Activated CD4-positive, alpha-beta T cell treated with anti-CD3 and anti-CD28 coated beads, Interleukin-2, amount 10 ng/mL, durations not matched to agents 24 days and 14 days (primary cell): ENCODE measurements at regions not wholly inside any gene's neighbourhood (a gene's known extent, or its start where the extent isn't known, plus 50 kb on each side); places are given as distances from the start of the nearest gene placed in this dataset.
"Not testable (repeated sequence)": the region's sequence is repeated elsewhere in the genome, so short reads cannot be mapped to it uniquely, and the experiment has no call there.

Experiments used
- DNase-seq: peaks from one replicate; pipeline ENCODE4 v3.0.0; 2022
- H3K27ac Mint-ChIP-seq: one replicate; pipeline ENCODE4 v1.8.0; 2022; ENCODE audit warnings: mild to moderate bottlenecking, mixed read lengths
- H3K27me3 Mint-ChIP-seq: one replicate; pipeline ENCODE4 v1.8.0; 2022; ENCODE audit warnings: mixed read lengths
- H3K36me3 Mint-ChIP-seq: one replicate; pipeline ENCODE4 v1.8.0; 2022; ENCODE audit warnings: low read depth, mild to moderate bottlenecking, mixed read lengths
- H3K4me1 Mint-ChIP-seq: one replicate; pipeline ENCODE4 v1.8.0; 2021; ENCODE audit warnings: mixed read lengths
- H3K4me3 Mint-ChIP-seq: one replicate; pipeline ENCODE4 v1.8.0; 2022; ENCODE audit warnings: mild to moderate bottlenecking, moderate library complexity, mixed read lengths
- H3K9me3 Mint-ChIP-seq: one replicate; pipeline ENCODE4 v1.8.0; 2021; ENCODE audit warnings: mixed read lengths
- intact Hi-C: fragments of 100-400 bp; cut with micrococcal nuclease; formaldehyde crosslinking; loops from one replicate; pipeline ENCODE4 v1.15.1; 2023

GRCh38 chr11:16598032-16598431 is 140.4 kb upstream of the C11orf58 start:
- DNase-seq = no peak
- Mint-ChIP-seq H3K9me3 (no peaks in the 10 kb centered on the region), H3K4me3 (no peak overlapping the region), H3K36me3 (no peaks in the 10 kb centered on the region), H3K4me1 (no peaks in the 10 kb centered on the region), H3K27ac (no peak overlapping the region), H3K27me3 (peaks cover 21% of the 10 kb centered on the region)
- intact Hi-C loops = no loop called here

DNA sequence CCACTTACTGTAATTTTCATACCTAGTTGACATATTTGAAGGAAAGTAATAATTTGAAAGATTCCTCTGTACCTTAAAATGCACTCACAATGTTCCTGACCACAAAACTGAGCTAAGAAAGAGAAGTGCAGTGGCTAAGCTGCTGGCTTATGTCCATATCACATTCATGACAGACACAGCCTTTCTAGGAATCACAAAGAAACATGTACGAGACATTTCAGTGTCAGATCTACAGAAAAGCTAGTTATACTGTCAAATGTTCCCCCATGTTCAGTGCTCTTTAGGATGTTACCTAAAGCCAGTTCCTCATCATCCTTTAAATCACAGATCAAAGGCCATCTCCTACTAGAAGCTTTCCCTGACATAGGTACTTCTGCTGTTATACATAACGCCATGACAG is 142.2 kb upstream of the C11orf58 start:
- intact Hi-C loops = no loop called here
- Mint-ChIP-seq H3K36me3 (no peaks in the 10 kb centered on the region), H3K4me1 (no peaks in the 10 kb centered on the region), H3K9me3 (no peaks in the 10 kb centered on the region), H3K4me3 (no peak overlapping the region), H3K27ac (no peak overlapping the region), H3K27me3 (peaks cover 10% of the 10 kb centered on the region)
- DNase-seq = no peak

GRCh38 chr11:16591157-16591556 is 147.3 kb upstream of the C11orf58 start:
- H3K9me3 Mint-ChIP-seq = no peaks in the 10 kb centered on the region
- no peak for DNase-seq
- H3K4me1 Mint-ChIP-seq = no peaks in the 10 kb centered on the region
- no peak overlapping the region for H3K27ac Mint-ChIP-seq
- H3K36me3 Mint-ChIP-seq = no peaks in the 10 kb centered on the region
- intact Hi-C loops = no loop called here
- H3K4me3 Mint-ChIP-seq = no peak overlapping the region
- H3K27me3 Mint-ChIP-seq = no peaks in the 10 kb centered on the region

DNA sequence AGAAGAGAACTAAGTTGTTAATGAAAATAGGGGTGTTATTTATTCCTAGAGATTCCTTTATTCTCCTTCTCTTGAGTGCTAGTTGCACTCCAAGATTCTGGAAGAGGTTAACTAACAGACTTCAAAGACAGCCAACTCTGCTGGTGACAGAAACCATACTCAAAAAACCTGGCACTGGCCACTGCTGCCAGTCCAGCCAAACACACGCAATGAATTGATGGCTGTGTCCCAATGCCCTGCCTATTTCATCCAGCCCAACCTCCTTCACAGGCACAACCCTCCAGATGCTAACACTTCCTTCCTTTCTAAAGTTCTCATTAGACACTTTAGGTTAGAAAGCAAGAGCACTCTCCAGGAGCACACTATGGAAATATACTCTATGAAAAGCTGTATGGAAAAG is 150.8 kb upstream of the C11orf58 start:
- Mint-ChIP-seq H3K36me3 (no peaks in the 10 kb centered on the region), H3K4me1 (no peaks in the 10 kb centered on the region), H3K4me3 (no peak overlapping the region), H3K9me3 (no peaks in the 10 kb centered on the region), H3K27ac (no peak overlapping the region), H3K27me3 (no peaks in the 10 kb centered on the region)
- intact Hi-C loops = no loop called here
- no peak for DNase-seq

GRCh38 chr11:16584569-16584968 is 153.9 kb upstream of the C11orf58 start:
- H3K9me3 Mint-ChIP-seq = no peaks in the 10 kb centered on the region
- no peak overlapping the region for H3K4me3 Mint-ChIP-seq
- no peak for DNase-seq
- no peaks in the 10 kb centered on the region for H3K4me1 Mint-ChIP-seq
- H3K27ac Mint-ChIP-seq = no peak overlapping the region
- no peaks in the 10 kb centered on the region for H3K27me3 Mint-ChIP-seq
- no peaks in the 10 kb centered on the region for H3K36me3 Mint-ChIP-seq
- intact Hi-C loops = no loop called here

- H3K27me3 Mint-ChIP-seq, H3K27ac Mint-ChIP-seq, H3K9me3 Mint-ChIP-seq, H3K36me3 Mint-ChIP-seq, H3K4me1 Mint-ChIP-seq, intact Hi-C loops, H3K4me3 Mint-ChIP-seq, DNase-seq: not testable (repeated sequence)
These were observed 157.4 kb upstream of the C11orf58 start for GRCh38 chr11:16581078-16581477.

DNA sequence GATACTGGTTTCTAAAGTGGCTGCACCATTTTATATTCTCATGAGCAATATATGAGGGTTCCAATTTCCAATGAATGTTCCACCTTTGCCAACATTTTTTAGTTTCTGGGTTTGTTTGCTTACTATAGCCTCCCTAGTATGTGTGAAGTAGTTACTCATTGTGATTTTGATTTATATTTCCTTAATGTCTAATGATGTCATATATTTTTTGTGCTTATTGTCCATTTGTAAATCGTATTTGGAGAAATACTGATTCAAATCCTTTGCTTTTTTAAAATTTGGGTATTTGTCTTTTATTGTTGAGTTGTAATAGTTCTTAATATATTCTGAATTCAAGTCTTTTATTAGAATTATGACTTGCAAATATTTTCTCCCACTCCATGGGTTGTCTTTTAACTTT is 161.0 kb upstream of the C11orf58 start:
- no peaks in the 10 kb centered on the region for H3K36me3 Mint-ChIP-seq
- H3K27me3 Mint-ChIP-seq = no peaks in the 10 kb centered on the region
- DNase-seq = no peak
- H3K4me1 Mint-ChIP-seq = no peaks in the 10 kb centered on the region
- H3K4me3 Mint-ChIP-seq = no peak overlapping the region
- intact Hi-C loops = no loop called here
- H3K9me3 Mint-ChIP-seq = no peaks in the 10 kb centered on the region
- H3K27ac Mint-ChIP-seq = no peak overlapping the region

DNA sequence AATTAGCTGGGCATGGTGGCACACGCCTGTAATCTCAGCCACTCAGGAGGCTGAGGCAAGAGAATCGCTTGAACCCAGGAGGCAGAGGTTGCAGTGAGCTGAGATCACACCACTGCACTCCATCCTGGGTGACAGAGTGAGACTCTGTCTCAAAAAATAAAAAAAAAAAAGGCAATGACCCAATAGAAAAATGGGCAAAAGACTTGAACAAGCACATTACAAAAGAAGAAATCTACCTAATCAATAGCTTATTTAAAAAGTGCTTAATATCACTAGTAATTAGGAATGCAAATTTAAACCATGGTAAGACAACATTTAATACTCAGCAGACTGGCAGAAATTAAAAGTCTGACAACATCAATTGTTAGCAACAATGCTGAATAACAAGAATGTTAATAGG is 163.6 kb upstream of the C11orf58 start:
- H3K36me3 Mint-ChIP-seq, intact Hi-C loops, DNase-seq, H3K27me3 Mint-ChIP-seq, H3K4me3 Mint-ChIP-seq, H3K9me3 Mint-ChIP-seq, H3K27ac Mint-ChIP-seq, H3K4me1 Mint-ChIP-seq: not testable (repeated sequence)

DNA sequence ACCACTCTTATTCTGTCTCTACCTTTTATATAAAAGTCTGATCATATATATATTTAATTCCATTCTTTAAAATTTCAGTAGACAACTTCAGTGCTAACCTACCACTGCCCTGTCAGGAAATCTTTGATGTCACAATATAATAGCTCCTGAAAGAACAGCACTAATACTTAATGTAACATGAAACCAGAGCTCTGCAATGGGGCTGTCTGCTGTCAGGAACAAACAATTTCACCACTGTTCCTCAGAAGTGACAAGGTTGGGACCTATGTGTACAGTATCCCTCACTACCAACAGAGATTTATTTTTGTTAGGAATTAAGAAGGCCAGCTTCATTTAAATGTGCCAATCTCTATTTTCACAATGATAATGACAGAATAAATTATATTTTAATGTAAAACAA is 165.5 kb upstream of the C11orf58 start:
- no peaks in the 10 kb centered on the region for H3K4me1 Mint-ChIP-seq
- intact Hi-C loops = no loop called here
- no peak overlapping the region for H3K4me3 Mint-ChIP-seq
- H3K27ac Mint-ChIP-seq = no peak overlapping the region
- H3K36me3 Mint-ChIP-seq = no peaks in the 10 kb centered on the region
- no peaks in the 10 kb centered on the region for H3K27me3 Mint-ChIP-seq
- no peak for DNase-seq
- H3K9me3 Mint-ChIP-seq = no peaks in the 10 kb centered on the region

- Mint-ChIP-seq H3K36me3 (no peaks in the 10 kb centered on the region), H3K27ac (no peak overlapping the region), H3K27me3 (no peaks in the 10 kb centered on the region), H3K9me3 (no peaks in the 10 kb centered on the region), H3K4me1 (no peaks in the 10 kb centered on the region), H3K4me3 (no peak overlapping the region)
- intact Hi-C loops = no loop called here
- DNase-seq = no peak
These were observed 177.3 kb upstream of the C11orf58 start for GRCh38 chr11:16561150-16561549.

DNA sequence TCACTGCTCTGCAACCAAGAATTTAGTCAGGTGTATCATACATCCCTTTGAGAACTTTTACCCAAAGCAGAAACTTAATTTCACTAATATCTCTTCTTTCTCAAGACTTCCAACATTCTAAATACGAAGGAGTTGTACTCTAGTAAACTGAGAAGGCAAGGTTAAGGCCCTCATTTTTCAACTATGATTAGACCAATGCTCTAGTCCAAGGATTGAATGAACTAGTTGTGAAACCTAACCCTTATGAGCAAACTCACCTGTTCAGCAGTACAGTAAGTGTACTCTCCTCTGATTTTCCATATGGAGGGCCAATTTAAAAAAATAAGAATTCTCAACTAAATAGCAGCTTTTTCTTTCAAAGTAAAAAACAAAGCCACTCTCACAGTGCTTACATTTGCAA is 180.0 kb upstream of the C11orf58 start:
- Mint-ChIP-seq H3K4me3 (no peak overlapping the region), H3K27ac (no peak overlapping the region), H3K36me3 (no peaks in the 10 kb centered on the region), H3K4me1 (no peaks in the 10 kb centered on the region), H3K9me3 (no peaks in the 10 kb centered on the region), H3K27me3 (no peaks in the 10 kb centered on the region)
- intact Hi-C loops = no loop called here
- DNase-seq = no peak

DNA sequence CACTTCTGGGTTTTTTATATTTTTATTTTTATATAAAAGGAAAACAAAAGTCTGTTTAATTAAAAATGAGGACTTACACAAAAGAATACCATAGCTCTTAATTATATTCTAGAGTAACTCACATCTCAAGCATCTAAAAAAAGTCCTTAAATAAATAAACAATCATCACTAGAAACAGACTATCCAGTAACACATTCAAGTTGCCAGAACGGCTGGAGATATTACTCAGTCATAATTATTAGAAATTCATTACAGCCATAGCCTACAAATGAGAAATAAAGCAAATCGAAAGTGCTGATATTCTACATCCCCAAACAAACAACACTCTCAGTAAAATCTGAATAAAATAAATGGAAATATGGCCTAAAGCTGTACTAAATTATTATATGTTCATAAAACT is 182.5 kb upstream of the C11orf58 start:
- H3K27me3 Mint-ChIP-seq = no peaks in the 10 kb centered on the region
- H3K4me1 Mint-ChIP-seq = no peaks in the 10 kb centered on the region
- H3K4me3 Mint-ChIP-seq = no peak overlapping the region
- no peak for DNase-seq
- no peaks in the 10 kb centered on the region for H3K9me3 Mint-ChIP-seq
- intact Hi-C loops = no loop called here
- no peaks in the 10 kb centered on the region for H3K36me3 Mint-ChIP-seq
- no peak overlapping the region for H3K27ac Mint-ChIP-seq

GRCh38 chr11:16554361-16554760 is 184.1 kb upstream of the C11orf58 start:
- H3K36me3 Mint-ChIP-seq = no peaks in the 10 kb centered on the region

DNA sequence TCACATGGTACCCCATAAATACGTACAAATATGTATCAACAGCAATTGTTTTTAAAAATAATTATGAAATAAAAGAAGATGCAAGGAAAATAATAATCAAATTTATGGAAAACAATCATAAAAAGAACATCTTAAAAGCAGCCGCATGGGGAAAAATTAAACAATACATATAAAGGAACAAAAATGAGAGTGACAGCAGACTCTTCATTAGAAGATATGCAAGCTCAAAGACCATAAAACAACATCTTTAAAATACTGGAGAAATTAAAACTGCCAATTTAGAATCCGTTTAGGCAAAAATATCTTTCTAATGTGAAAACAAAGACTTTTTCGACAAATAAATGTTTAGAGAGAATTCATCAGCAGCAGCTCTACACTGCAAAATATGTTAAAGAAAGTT is 190.6 kb upstream of the C11orf58 start:
- H3K27me3 Mint-ChIP-seq = no peaks in the 10 kb centered on the region
- H3K9me3 Mint-ChIP-seq = no peaks in the 10 kb centered on the region
- intact Hi-C loops = no loop called here
- no peak for DNase-seq
- no peaks in the 10 kb centered on the region for H3K4me1 Mint-ChIP-seq
- no peak overlapping the region for H3K4me3 Mint-ChIP-seq
- no peaks in the 10 kb centered on the region for H3K36me3 Mint-ChIP-seq
- no peak overlapping the region for H3K27ac Mint-ChIP-seq

More at GRCh38 chr11:16554361-16554760, 184.1 kb upstream of the C11orf58 start:
- intact Hi-C loops = no loop called here
- no peak overlapping the region for H3K27ac Mint-ChIP-seq
- no peaks in the 10 kb centered on the region for H3K4me1 Mint-ChIP-seq
- no peak for DNase-seq
- H3K4me3 Mint-ChIP-seq = no peak overlapping the region
- no peaks in the 10 kb centered on the region for H3K27me3 Mint-ChIP-seq
- no peaks in the 10 kb centered on the region for H3K9me3 Mint-ChIP-seq

DNA sequence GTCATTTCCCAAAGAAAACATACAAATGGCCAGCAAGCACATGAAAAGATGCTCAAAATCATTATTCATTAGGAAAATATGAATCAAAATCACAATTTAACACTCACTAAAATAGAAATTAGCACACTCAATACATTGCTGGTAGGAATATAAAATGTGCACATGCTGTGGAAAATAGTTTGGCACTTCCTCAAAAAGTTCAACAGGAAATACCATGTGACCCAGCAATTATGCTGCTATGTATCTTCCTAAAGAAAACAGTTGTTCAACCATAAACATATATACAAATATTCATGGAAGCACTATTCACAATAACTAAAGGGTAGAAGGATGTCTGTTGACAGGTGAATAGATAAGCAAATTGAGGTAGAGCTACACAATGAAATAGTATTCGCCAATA is 187.3 kb upstream of the SOX6 start:
- Mint-ChIP-seq H3K4me1 (no peaks in the 10 kb centered on the region), H3K9me3 (no peaks in the 10 kb centered on the region), H3K4me3 (no peak overlapping the region), H3K27me3 (no peaks in the 10 kb centered on the region), H3K27ac (no peak overlapping the region), H3K36me3 (no peaks in the 10 kb centered on the region)
- DNase-seq = no peak
- intact Hi-C loops = no loop called here

DNA sequence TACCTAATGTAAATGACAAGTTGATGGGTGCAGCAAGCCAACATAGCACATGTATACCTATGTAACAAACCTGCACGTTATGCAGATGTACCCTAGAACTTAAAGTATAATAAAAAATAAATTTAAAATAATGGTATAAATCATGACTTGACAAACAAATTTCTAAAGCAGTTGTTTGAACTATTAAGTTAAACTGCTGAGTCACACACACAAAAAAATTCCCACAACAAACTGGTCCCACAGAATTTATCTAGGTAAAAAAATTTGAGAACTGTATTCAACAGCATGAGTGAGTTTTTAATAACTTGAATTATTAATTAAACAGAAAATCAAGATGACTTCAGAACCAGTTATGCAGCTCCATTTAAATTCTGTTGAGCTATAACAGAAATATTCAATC is 186.0 kb upstream of the SOX6 start:
- H3K27ac Mint-ChIP-seq = no peak overlapping the region
- no peaks in the 10 kb centered on the region for H3K27me3 Mint-ChIP-seq
- H3K4me1 Mint-ChIP-seq = no peaks in the 10 kb centered on the region
- H3K4me3 Mint-ChIP-seq = no peak overlapping the region
- intact Hi-C loops = no loop called here
- no peaks in the 10 kb centered on the region for H3K36me3 Mint-ChIP-seq
- no peaks in the 10 kb centered on the region for H3K9me3 Mint-ChIP-seq
- no peak for DNase-seq
